GM12878 (cell line): ENCODE measurements at regions not wholly inside any gene's neighbourhood (a gene's known extent, or its start where the extent isn't known, plus 50 kb on each side); places are given as distances from the start of the nearest gene placed in this dataset.

ENCODE experiments used
- ATAC-seq: fragments of 200-7000 bp; cut with Tn5 transposase; 3 replicates; pipeline ENCODE4 v1.9.1; 2020; ENCODE audit warnings: mild to moderate bottlenecking, moderate library complexity
- BruUV-seq: library from RNA; stranded (reverse); fragments of 400-500 nt; replicated peaks from 2 replicates; lab custom pipeline; 2021; lab: Mats Ljungman, UMichigan
- CTCF ChIA-PET: fragments of 300-600 bp; sonication (Branson Sonifier 250); formaldehyde crosslinking; extraction: SDS; loops from one replicate; lab custom pipeline; 2021; ENCODE audit warnings: inconsistent platforms; lab: Yijun Ruan, JAX
- POLR2A ChIA-PET: fragments of 350-600 bp; formaldehyde crosslinking; extraction: SDS; loops from one replicate; lab custom pipeline; 2021; ENCODE audit warnings: inconsistent platforms; lab: Charles Lee
- RAD21 ChIA-PET: fragments of 300-600 bp; sonication (Branson Sonifier 250); formaldehyde crosslinking; loops from one replicate; lab custom pipeline; 2023; ENCODE audit warnings: antibody characterized with exemption; ENCODE audit not compliant: unreplicated experiment; lab: Charles Lee
- SMC1A ChIA-PET: fragments of 300-600 bp; sonication (Branson Sonifier 250); formaldehyde crosslinking; loops from one replicate; lab custom pipeline; 2023; ENCODE audit not compliant: unreplicated experiment, uncharacterized antibody; lab: Charles Lee
- DNase-seq: peaks from one replicate; pipeline ENCODE4 v3.0.0-alpha.2; 2011; ENCODE audit warnings: low read depth, low spot score
- FAIRE-seq: peaks from 3 replicates; lab custom pipeline; 2011; peaks lifted over from hg19 to GRCh38; lab: Jason Lieb, UNC
- H2AFZ ChIP-seq: 2 replicates; pipeline ENCODE4 v1.6.0; 2011; ENCODE audit warnings: low read depth, low read length, control low read depth; ENCODE audit not compliant: control insufficient read depth
- H3K27ac ChIP-seq: 2 replicates; pipeline ENCODE4 v1.5.1; 2011; ENCODE audit warnings: control low read depth; ENCODE audit not compliant: control insufficient read depth, insufficient read depth
- H3K27me3 ChIP-seq, 2 experiments: replicated peaks in 1 of 2; 2 replicates each; pipeline versions ENCODE4 v1.6.0 to v1.6.1; 2011; ENCODE audit warnings: low read length in 1 of 2; ENCODE audit not compliant: control insufficient read depth in 2 of 2, insufficient read depth in 2 of 2
- H3K36me3 ChIP-seq, 2 experiments: 2 replicates each; pipeline ENCODE4 v1.5.1; 2011; ENCODE audit warnings: low read length in 1 of 2; ENCODE audit not compliant: control insufficient read depth in 2 of 2, insufficient read depth in 2 of 2
- H3K4me1 ChIP-seq: 2 replicates; pipeline ENCODE4 v1.6.1; 2011; ENCODE audit warnings: mild to moderate bottlenecking, low read length, moderate library complexity, mixed read lengths; ENCODE audit not compliant: control insufficient read depth, insufficient read depth
- H3K4me2 ChIP-seq: 2 replicates; pipeline ENCODE4 v1.6.0; 2011; ENCODE audit warnings: control low read depth; ENCODE audit not compliant: control insufficient read depth, insufficient read depth
- H3K4me3 ChIP-seq: fragments of 200-600 bp; sonication (generic); 2 replicates; pipeline ENCODE4 v1.5.1; 2016
- H3K79me2 ChIP-seq: 2 replicates; pipeline ENCODE4 v1.6.0; 2011; ENCODE audit warnings: low read length; ENCODE audit not compliant: control insufficient read depth, insufficient read depth
- H3K9ac ChIP-seq: 2 replicates; pipeline ENCODE4 v1.8.0; 2011; ENCODE audit warnings: low read length, control low read depth, mixed read lengths; ENCODE audit not compliant: control insufficient read depth, insufficient read depth
- H3K9me3 ChIP-seq: replicated peaks from 3 replicates; pipeline ENCODE4 v1.5.1; 2011; ENCODE audit warnings: mild to moderate bottlenecking, low read length; ENCODE audit not compliant: control insufficient read depth, insufficient read depth
- H4K20me1 ChIP-seq: 2 replicates; pipeline ENCODE4 v1.6.0; 2011; ENCODE audit not compliant: control insufficient read depth, insufficient read depth
- BHLHE40 ChIP-seq, 2 experiments: fragments of 450-650 bp in 1 of 2; IDR thresholded peaks; 2 replicates each; pipeline ENCODE4 v1.6.1; 2011 to 2017; ENCODE audit warnings: low read depth in 2 of 2, borderline replicate concordance in 1 of 2, improper control_type of control experiment in 1 of 2, low read length in 1 of 2, mild to moderate bottlenecking in 1 of 2
- DPF2 ChIP-seq: fragments of 450-650 bp; IDR thresholded peaks from 2 replicates; pipeline ENCODE4 v1.6.1; 2017; ENCODE audit warnings: mild to moderate bottlenecking
- E2F4 ChIP-seq: IDR thresholded peaks from 2 replicates; pipeline ENCODE4 v1.6.1; 2012; ENCODE audit warnings: low read depth, low read length, improper control_type of control experiment
- EED ChIP-seq: sonication (generic); IDR thresholded peaks from 2 replicates; pipeline ENCODE4 v1.6.1; 2016; ENCODE audit warnings: antibody characterized with exemption, low read depth
- HCFC1 ChIP-seq: fragments of 150-350 bp; IDR thresholded peaks from 2 replicates; pipeline ENCODE4 v1.6.1; 2014; ENCODE audit warnings: low read length
- NKRF ChIP-seq: fragments of 450-650 bp; conservative IDR thresholded peaks from 2 replicates; pipeline ENCODE4 v1.6.1; 2017; ENCODE audit warnings: mild to moderate bottlenecking, moderate library complexity
- POU2F2 ChIP-seq: IDR thresholded peaks from 3 replicates; pipeline ENCODE4 v1.6.1; 2011; ENCODE audit warnings: low read depth, mild to moderate bottlenecking, low read length, borderline replicate concordance
- STAT3 ChIP-seq: IDR thresholded peaks from 2 replicates; pipeline ENCODE4 v1.6.1; 2011; ENCODE audit warnings: low read depth, low read length, improper control_type of control experiment
- in situ Hi-C: fragments of 300-500 bp; cut with MboI; formaldehyde crosslinking; loops from 9 replicates; pipeline ENCODE4 v1.14.3; 2018; ENCODE audit warnings: mixed read lengths
- intact Hi-C: fragments of 100-400 bp; cut with micrococcal nuclease; formaldehyde crosslinking; loops from one replicate; pipeline ENCODE4 v1.14.2; 2022; ENCODE audit not compliant: unreplicated experiment
- TF ChIP-seq, protein P1 (sequence below): fragments of 450-650 bp; IDR thresholded peaks from 2 replicates; pipeline ENCODE4 v1.6.1; 2017; ENCODE audit warnings: antibody characterized with exemption, mild to moderate bottlenecking, moderate library complexity
- TF ChIP-seq, protein P2 (sequence below): fragments of 450-650 bp; IDR thresholded peaks from 2 replicates; pipeline ENCODE4 v1.6.1; 2018; ENCODE audit warnings: borderline replicate concordance, mild to moderate bottlenecking; ENCODE audit not compliant: partially characterized antibody

DNA sequence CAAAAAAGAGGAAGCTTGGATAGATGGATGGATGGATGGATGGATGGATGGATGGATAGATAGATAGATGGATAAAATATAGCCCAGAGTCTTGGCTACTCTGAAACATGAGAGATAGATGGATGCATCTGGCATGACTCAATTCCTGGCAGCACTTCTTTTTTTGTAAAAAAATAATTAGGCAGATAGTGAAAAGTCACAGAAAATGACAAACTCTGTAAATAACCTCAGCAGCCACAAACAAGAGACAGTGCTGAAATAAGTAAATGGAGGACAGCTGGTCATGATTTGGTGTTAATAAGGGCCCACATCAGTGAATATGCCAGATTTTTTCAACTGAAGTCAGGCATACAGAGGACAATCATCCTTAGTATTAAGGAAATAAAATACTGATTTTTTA, 585.0 kb upstream of the GCFC2 start:
- Histone ChIP-seq H2AFZ (no peak overlapping the region), H3K9ac (no peak overlapping the region), H3K4me3 (no peak overlapping the region), H3K4me1 (no peaks in the 10 kb centered on the region), H3K27me3 (no peaks in the 10 kb centered on the region), H4K20me1 (no peaks in the 10 kb centered on the region), H3K4me2 (no peak overlapping the region), H3K27ac (no peak overlapping the region), H3K36me3 (no peaks in the 10 kb centered on the region), H3K79me2 (no peaks in the 10 kb centered on the region), H3K9me3 (no peaks in the 10 kb centered on the region)
- intact Hi-C loops: no loop called here
- BruUV-seq: no TSS peak
- FAIRE-seq: no peak
- DNase-seq: no peak
- in situ Hi-C loops: no loop called here
- TF ChIP-seq, protein P1, sequence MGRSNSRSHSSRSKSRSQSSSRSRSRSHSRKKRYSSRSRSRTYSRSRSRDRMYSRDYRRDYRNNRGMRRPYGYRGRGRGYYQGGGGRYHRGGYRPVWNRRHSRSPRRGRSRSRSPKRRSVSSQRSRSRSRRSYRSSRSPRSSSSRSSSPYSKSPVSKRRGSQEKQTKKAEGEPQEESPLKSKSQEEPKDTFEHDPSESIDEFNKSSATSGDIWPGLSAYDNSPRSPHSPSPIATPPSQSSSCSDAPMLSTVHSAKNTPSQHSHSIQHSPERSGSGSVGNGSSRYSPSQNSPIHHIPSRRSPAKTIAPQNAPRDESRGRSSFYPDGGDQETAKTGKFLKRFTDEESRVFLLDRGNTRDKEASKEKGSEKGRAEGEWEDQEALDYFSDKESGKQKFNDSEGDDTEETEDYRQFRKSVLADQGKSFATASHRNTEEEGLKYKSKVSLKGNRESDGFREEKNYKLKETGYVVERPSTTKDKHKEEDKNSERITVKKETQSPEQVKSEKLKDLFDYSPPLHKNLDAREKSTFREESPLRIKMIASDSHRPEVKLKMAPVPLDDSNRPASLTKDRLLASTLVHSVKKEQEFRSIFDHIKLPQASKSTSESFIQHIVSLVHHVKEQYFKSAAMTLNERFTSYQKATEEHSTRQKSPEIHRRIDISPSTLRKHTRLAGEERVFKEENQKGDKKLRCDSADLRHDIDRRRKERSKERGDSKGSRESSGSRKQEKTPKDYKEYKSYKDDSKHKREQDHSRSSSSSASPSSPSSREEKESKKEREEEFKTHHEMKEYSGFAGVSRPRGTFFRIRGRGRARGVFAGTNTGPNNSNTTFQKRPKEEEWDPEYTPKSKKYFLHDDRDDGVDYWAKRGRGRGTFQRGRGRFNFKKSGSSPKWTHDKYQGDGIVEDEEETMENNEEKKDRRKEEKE: no peak
- no peak for TF ChIP-seq E2F4
- TF ChIP-seq BHLHE40 (IDR thresholded peaks at IDR 0.05; ENCODE audit: borderline replicate concordance in 1 of 2, low read depth in 2 of 2, low read length in 1 of 2): no peak
- no peak for TF ChIP-seq HCFC1
- TF ChIP-seq DPF2: no peak
- no peak for TF ChIP-seq EED
- no peak for TF ChIP-seq POU2F2
- TF ChIP-seq STAT3: no peak
- no peak for TF ChIP-seq NKRF
- TF ChIP-seq, protein P2, sequence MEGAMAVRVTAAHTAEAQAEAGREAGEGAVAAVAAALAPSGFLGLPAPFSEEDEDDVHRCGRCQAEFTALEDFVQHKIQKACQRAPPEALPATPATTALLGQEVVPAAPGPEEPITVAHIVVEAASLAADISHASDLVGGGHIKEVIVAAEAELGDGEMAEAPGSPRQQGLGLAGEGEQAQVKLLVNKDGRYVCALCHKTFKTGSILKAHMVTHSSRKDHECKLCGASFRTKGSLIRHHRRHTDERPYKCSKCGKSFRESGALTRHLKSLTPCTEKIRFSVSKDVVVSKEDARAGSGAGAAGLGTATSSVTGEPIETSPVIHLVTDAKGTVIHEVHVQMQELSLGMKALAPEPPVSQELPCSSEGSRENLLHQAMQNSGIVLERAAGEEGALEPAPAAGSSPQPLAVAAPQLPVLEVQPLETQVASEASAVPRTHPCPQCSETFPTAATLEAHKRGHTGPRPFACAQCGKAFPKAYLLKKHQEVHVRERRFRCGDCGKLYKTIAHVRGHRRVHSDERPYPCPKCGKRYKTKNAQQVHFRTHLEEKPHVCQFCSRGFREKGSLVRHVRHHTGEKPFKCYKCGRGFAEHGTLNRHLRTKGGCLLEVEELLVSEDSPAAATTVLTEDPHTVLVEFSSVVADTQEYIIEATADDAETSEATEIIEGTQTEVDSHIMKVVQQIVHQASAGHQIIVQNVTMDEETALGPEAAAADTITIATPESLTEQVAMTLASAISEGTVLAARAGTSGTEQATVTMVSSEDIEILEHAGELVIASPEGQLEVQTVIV: no peak
- ChIA-PET POLR2A (no interaction called here), RAD21 (no interaction called here), SMC1A (no interaction called here), CTCF (no interaction called here)
- ATAC-seq: no peak
